AG04449 (cell line): ENCODE measurements at regions not wholly inside any gene's neighbourhood (a gene's known extent, or its start where the extent isn't known, plus 50 kb on each side); places are given as distances from the start of the nearest gene placed in this dataset.

ENCODE experiments used
- CTCF ChIA-PET: fragments of 350-600 bp; formaldehyde crosslinking; extraction: SDS; loops from one replicate; lab custom pipeline; 2021; ENCODE audit warnings: antibody characterized with exemption; lab: Yijun Ruan, JAX
- POLR2A ChIA-PET: fragments of 400-600, 350-600 bp; formaldehyde crosslinking; extraction: SDS; loops from one replicate; lab custom pipeline; 2020; ENCODE audit warnings: antibody characterized with exemption, inconsistent platforms; lab: Yijun Ruan, JAX
- DNase-seq: peaks from one replicate; pipeline ENCODE4 v3.0.0-alpha.2; 2010; ENCODE audit warnings: low read depth, low spot score
- H3K4me3 ChIP-seq: 2 replicates; pipeline ENCODE4 v1.5.1; 2011; ENCODE audit warnings: low read depth, mild to moderate bottlenecking, control low read depth, low read length
- TF ChIP-seq, protein P1 (sequence below): IDR thresholded peaks from one replicate; pipeline ENCODE4 v1.5.1; 2011; ENCODE audit warnings: mild to moderate bottlenecking, moderate library complexity, low read length, control low read depth, inconsistent platforms; ENCODE audit not compliant: insufficient read depth; ENCODE audit errors: missing control alignments

- H3K4me3 ChIP-seq, result no peak overlapping the region
- ChIA-PET CTCF (interaction anchor here (1.2 to 17.8 kb wide), 4 partner anchors 7 to 496 kb away, joined by 4 to 399 read pairs (median 32); no protein-coding TSS in a partner anchor), POLR2A (no interaction called here)
- TF ChIP-seq, protein P1, sequence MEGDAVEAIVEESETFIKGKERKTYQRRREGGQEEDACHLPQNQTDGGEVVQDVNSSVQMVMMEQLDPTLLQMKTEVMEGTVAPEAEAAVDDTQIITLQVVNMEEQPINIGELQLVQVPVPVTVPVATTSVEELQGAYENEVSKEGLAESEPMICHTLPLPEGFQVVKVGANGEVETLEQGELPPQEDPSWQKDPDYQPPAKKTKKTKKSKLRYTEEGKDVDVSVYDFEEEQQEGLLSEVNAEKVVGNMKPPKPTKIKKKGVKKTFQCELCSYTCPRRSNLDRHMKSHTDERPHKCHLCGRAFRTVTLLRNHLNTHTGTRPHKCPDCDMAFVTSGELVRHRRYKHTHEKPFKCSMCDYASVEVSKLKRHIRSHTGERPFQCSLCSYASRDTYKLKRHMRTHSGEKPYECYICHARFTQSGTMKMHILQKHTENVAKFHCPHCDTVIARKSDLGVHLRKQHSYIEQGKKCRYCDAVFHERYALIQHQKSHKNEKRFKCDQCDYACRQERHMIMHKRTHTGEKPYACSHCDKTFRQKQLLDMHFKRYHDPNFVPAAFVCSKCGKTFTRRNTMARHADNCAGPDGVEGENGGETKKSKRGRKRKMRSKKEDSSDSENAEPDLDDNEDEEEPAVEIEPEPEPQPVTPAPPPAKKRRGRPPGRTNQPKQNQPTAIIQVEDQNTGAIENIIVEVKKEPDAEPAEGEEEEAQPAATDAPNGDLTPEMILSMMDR, result no peak
- no peak for DNase-seq
Measured at GRCh38 chr7:55273186-55273980, 91.8 kb upstream of the LANCL2 start.

GRCh38 chr7:55274156-55274555 is 91.0 kb upstream of the LANCL2 start:
- CTCF ChIA-PET, result interaction anchor here (0.8 to 17.8 kb wide), 2 partner anchors 141 to 497 kb away, joined by 4 to 399 read pairs; no protein-coding TSS in a partner anchor
- TF ChIP-seq, protein P1, result no peak
- no peak overlapping the region for H3K4me3 ChIP-seq
- POLR2A ChIA-PET, result no interaction called here
- no peak for DNase-seq

- no peak for DNase-seq
- H3K4me3 ChIP-seq, result no peak overlapping the region
- TF ChIP-seq, protein P1, result no peak
- POLR2A ChIA-PET, result no interaction called here
- CTCF ChIA-PET, result interaction anchor here (0.8 to 17.8 kb wide), 7 partner anchors 9 to 498 kb away, joined by 3 to 399 read pairs (median 4); no protein-coding TSS in a partner anchor
Measured at GRCh38 chr7:55275291-55276200, 89.6 kb upstream of the LANCL2 start.

DNA sequence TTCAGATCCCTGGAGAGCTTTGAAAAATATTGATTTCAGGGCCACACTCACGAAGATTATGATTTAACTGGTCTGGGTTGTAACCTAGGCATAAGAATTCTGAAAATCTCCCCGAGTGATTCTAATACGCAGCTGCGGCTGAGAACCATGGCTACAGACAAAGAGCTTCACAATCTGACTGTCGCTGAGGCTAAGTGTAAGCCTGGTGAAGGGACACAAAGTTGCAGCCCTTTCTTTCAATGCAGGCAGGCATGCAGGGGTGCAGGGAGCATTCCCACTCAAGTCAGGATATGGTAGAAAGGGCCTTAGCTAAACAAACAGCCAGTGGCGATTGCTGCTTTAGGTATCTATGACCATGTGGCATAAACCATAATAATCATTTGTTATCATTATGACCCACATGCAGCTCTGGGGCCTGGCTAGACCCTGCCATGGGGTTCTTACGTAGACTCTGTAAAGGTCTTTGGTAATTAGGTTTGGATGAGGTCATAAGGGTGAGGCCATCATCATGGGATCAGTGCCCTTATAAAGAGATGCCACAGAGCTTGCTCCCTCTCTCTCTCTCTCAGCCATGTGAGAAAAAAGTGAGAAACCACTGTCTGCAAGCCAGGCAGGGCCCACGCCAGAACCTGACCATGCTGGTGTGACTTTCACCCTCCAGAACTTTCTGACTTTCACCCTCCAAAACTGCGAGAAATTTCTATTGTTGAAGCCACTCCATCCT is 88.4 kb upstream of the LANCL2 start:
- POLR2A ChIA-PET, result no interaction called here
- CTCF ChIA-PET, result interaction anchor here (1.0 to 17.8 kb wide), 14 partner anchors 8 to 517 kb away, joined by 3 to 399 read pairs (median 4); partner anchors contain the start of gene SEC61G
- no peak overlapping the region for H3K4me3 ChIP-seq
- DNase-seq, result no peak
- TF ChIP-seq, protein P1, result no peak

GRCh38 chr7:55277916-55278315 is 87.2 kb upstream of the LANCL2 start:
- CTCF ChIA-PET, result interaction anchor here (0.6 to 17.8 kb wide), 12 partner anchors 9 to 518 kb away, joined by 3 to 399 read pairs (median 12); partner anchors contain the start of gene SEC61G

More at GRCh38 chr7:55277916-55278315, 87.2 kb upstream of the LANCL2 start:
- TF ChIP-seq, protein P1, result no peak
- no peak for DNase-seq
- POLR2A ChIA-PET, result no interaction called here
- no peak overlapping the region for H3K4me3 ChIP-seq
